GM12878 (cell line): ENCODE measurements at regions not wholly inside any gene's neighbourhood (a gene's known extent, or its start where the extent isn't known, plus 50 kb on each side); places are given as distances from the start of the nearest gene placed in this dataset.

Source experiments
- CTCF ChIP-seq, 3 experiments: IDR thresholded peaks in 2 of 3; conservative IDR thresholded peaks in 1 of 3; 2 replicates each; pipeline ENCODE4 v1.5.1; 2011; ENCODE audit warnings: low read depth in 3 of 3, low read length in 3 of 3, mild to moderate bottlenecking in 3 of 3, control low read depth in 2 of 3, moderate library complexity in 2 of 3, inconsistent platforms in 1 of 3, mixed read lengths in 1 of 3; ENCODE audit not compliant: control insufficient read depth in 2 of 3, insufficient read depth in 1 of 3; ENCODE audit errors: extremely low read depth in 1 of 3
- HSF1 ChIP-seq: fragments of 150-350 bp; IDR thresholded peaks from 2 replicates; pipeline ENCODE4 v1.6.1; 2014; ENCODE audit warnings: mild to moderate bottlenecking, low read depth, low read length
- POLR2A ChIP-seq: IDR thresholded peaks from 2 replicates; pipeline ENCODE4 v1.6.1; 2011; ENCODE audit warnings: low read depth, mild to moderate bottlenecking, low read length
- SPI1 ChIP-seq: IDR thresholded peaks from 2 replicates; pipeline ENCODE4 v1.6.1; 2011; ENCODE audit warnings: low read depth, mild to moderate bottlenecking, low read length, moderate library complexity, borderline replicate concordance; ENCODE audit not compliant: insufficient read depth

- no peak for TF ChIP-seq POLR2A
- no peak for TF ChIP-seq CTCF (IDR thresholded peaks at IDR 0.05 in 2 of 3, conservative IDR thresholded peaks at IDR 0.05 in 1 of 3; ENCODE audit: control insufficient read depth in 2 of 3, extremely low read depth in 1 of 3, insufficient read depth in 1 of 3, low read depth in 3 of 3, low read length in 3 of 3)
- no peak for TF ChIP-seq SPI1
- TF ChIP-seq HSF1: no peak
These were observed 157.9 kb upstream of the NTRK2 start for GRCh38 chr9:84511651-84512050.
